GM12873 (cell line): ENCODE measurements at regions not wholly inside any gene's neighbourhood (a gene's known extent, or its start where the extent isn't known, plus 50 kb on each side); places are given as distances from the start of the nearest gene placed in this dataset.

Experiments
- CTCF ChIP-seq: IDR thresholded peaks from 2 replicates; pipeline ENCODE4 v1.5.1; 2012; ENCODE audit warnings: low read depth, mild to moderate bottlenecking, moderate library complexity, low read length, control low read depth; ENCODE audit not compliant: insufficient read depth; ENCODE audit errors: missing control alignments

- TF ChIP-seq CTCF: no peak
Measured at GRCh38 chr6:170165085-170165470, 125.8 kb downstream of the DLL1 start.

DNA sequence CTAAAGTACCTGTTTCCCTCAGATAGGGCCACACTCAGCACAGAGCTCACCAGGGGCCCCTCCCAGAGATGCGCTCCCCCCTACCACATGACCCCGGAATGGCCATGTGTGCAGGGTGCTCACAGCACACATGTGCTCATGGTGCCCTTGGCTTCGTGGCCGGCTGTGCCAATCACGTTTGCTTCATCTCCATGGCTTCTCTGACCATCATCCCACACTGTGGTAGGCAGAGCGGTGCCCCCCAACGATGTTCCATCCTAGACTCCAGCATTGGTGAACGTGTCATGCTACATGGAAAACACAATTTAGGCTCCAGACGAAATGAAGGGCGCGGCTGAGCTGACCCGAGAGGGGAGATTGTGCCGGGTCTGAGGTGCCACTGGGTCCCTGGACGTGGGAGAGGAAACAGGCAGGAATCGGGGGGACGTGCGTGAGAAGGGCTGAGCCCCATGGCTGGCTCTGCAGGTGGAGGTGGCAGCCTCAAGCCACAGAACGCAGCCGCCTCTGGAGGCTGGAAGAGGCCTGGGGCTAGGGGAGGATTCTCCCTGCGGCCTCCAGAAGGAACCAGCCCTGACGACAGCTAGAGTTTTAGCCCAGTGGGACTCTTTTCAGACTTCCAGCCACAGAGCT lies 126.5 kb downstream of the DLL1 start:
- no peak for TF ChIP-seq CTCF

- no peak for TF ChIP-seq CTCF
Measured at GRCh38 chr6:170163405-170164170, 127.3 kb downstream of the DLL1 start.

DNA sequence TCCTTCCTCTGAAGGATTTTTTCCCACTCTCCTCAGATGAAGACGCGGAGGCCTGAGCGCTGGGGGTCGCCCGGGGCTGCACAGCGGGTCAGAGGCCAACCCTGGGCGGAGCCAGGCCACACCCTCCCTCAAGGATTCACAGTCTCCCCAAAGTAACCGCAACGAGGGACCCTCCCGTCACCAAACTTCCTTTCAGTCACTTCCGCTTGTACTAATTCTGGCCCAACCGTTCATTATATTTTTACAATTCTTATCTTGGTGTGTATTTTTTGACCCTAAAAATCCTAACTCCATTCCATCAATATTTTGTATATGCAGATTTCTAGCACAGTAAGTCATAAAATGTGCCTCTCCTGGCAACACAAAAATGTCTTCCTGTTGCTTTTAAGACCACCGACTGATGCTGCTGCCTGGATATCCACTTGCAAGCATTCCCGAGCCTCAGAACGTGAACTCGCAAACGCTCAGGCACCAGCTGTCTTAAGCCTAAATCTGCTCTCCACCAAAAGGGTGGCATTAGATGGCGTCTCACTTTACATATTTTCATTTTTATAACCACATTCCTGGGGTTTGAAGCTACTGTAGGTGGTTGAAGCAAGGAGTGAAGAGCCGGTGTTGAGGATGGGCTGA lies 128.0 kb downstream of the DLL1 start:
- no peak for TF ChIP-seq CTCF

GRCh38 chr6:170162011-170162774 lies 128.7 kb downstream of the DLL1 start:
- TF ChIP-seq CTCF: no peak

GRCh38 chr6:170160628-170161611 lies 130.0 kb downstream of the DLL1 start:
- no peak for TF ChIP-seq CTCF
